Nephron (organoid): ENCODE measurements at regions not wholly inside any gene's neighbourhood (a gene's known extent, or its start where the extent isn't known, plus 50 kb on each side); places are given as distances from the start of the nearest gene placed in this dataset.

Experiments used
- H3K27ac Mint-ChIP-seq, 3 experiments: 2 replicates each; pipeline ENCODE4 v1.8.0; 2020; ENCODE audit warnings: mixed read lengths in 3 of 3, mild to moderate bottlenecking in 2 of 3, moderate library complexity in 1 of 3
- H3K27me3 Mint-ChIP-seq: 2 replicates; pipeline ENCODE4 v1.8.0; 2021; ENCODE audit warnings: low read depth, mild to moderate bottlenecking, moderate library complexity, mixed read lengths
- H3K36me3 Mint-ChIP-seq: 2 replicates; pipeline ENCODE4 v1.8.0; 2020; ENCODE audit warnings: low read depth, mixed read lengths
- H3K4me1 Mint-ChIP-seq: 2 replicates; pipeline ENCODE4 v1.8.0; 2020; ENCODE audit warnings: mixed read lengths
- H3K4me3 Mint-ChIP-seq, 3 experiments: 2 replicates each; pipeline ENCODE4 v1.8.0; 2020; ENCODE audit warnings: mild to moderate bottlenecking in 3 of 3, mixed read lengths in 3 of 3, moderate library complexity in 2 of 3
- H3K9me3 Mint-ChIP-seq: 2 replicates; pipeline ENCODE4 v1.8.0; 2020; ENCODE audit warnings: mixed read lengths
- TF ChIP-seq, protein P1 (sequence below), 3 experiments: fragments of 200-600 bp; sonication (generic); IDR thresholded peaks; one replicate each; pipeline ENCODE4 v1.5.0; 2021; ENCODE audit warnings: antibody characterized with exemption in 3 of 3; ENCODE audit not compliant: unreplicated experiment in 3 of 3

- Mint-ChIP-seq H3K27me3 (no peaks in the 10 kb centered on the region), H3K4me3 (no peak overlapping the region), H3K4me1 (peaks cover 22% of the 10 kb centered on the region), H3K36me3 (no peaks in the 10 kb centered on the region), H3K27ac (peak overlapping the region in 2 of 3 experiments; percentile 6 to 21), H3K9me3 (no peaks in the 10 kb centered on the region)
- TF ChIP-seq, protein P1, sequence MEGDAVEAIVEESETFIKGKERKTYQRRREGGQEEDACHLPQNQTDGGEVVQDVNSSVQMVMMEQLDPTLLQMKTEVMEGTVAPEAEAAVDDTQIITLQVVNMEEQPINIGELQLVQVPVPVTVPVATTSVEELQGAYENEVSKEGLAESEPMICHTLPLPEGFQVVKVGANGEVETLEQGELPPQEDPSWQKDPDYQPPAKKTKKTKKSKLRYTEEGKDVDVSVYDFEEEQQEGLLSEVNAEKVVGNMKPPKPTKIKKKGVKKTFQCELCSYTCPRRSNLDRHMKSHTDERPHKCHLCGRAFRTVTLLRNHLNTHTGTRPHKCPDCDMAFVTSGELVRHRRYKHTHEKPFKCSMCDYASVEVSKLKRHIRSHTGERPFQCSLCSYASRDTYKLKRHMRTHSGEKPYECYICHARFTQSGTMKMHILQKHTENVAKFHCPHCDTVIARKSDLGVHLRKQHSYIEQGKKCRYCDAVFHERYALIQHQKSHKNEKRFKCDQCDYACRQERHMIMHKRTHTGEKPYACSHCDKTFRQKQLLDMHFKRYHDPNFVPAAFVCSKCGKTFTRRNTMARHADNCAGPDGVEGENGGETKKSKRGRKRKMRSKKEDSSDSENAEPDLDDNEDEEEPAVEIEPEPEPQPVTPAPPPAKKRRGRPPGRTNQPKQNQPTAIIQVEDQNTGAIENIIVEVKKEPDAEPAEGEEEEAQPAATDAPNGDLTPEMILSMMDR (IDR thresholded peaks at IDR 0.05; ENCODE audit: unreplicated experiment in 3 of 3), result no peak
These were observed 350.3 kb upstream of the CCDC196 start for GRCh38 chr14:66135831-66136230.

DNA sequence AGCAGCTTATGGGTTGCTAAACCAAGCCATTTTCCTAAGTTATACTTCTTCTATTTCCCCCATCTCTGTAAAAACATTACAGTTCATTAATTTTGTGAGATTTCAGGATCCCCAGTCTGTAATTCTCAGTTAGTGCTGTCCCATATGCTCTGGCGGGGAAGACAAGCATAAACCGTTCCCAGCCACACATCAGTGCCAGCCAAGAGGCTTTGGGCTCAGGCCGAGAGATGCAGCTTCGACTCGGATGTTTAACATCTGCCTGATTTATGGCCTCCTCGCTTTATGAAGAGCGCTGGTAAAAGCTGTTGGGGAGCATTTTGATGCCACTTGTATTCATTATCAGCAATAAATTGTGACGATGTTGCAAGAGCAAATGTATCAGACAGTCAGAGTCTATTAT, 349.1 kb upstream of the CCDC196 start:
- no peaks in the 10 kb centered on the region for H3K36me3 Mint-ChIP-seq

GRCh38 chr14:66139432-66139831, 346.7 kb upstream of the CCDC196 start:
- Mint-ChIP-seq H3K9me3 (peaks cover 7% of the 10 kb centered on the region), H3K4me3 (no peak overlapping the region), H3K36me3 (no peaks in the 10 kb centered on the region), H3K27ac (no peak overlapping the region), H3K27me3 (no peaks in the 10 kb centered on the region), H3K4me1 (peaks cover 17% of the 10 kb centered on the region)
- TF ChIP-seq, protein P1 (IDR thresholded peaks at IDR 0.05; ENCODE audit: unreplicated experiment in 3 of 3), result no peak

More for the DNA sequence above, 349.1 kb upstream of the CCDC196 start:
- Mint-ChIP-seq H3K27ac (peak overlapping the region in 1 of 3 experiments; percentile 26), H3K4me1 (peaks cover 22% of the 10 kb centered on the region), H3K9me3 (no peaks in the 10 kb centered on the region), H3K4me3 (no peak overlapping the region), H3K27me3 (no peaks in the 10 kb centered on the region)
- TF ChIP-seq, protein P1 (IDR thresholded peaks at IDR 0.05; ENCODE audit: unreplicated experiment in 3 of 3), result no peak

DNA sequence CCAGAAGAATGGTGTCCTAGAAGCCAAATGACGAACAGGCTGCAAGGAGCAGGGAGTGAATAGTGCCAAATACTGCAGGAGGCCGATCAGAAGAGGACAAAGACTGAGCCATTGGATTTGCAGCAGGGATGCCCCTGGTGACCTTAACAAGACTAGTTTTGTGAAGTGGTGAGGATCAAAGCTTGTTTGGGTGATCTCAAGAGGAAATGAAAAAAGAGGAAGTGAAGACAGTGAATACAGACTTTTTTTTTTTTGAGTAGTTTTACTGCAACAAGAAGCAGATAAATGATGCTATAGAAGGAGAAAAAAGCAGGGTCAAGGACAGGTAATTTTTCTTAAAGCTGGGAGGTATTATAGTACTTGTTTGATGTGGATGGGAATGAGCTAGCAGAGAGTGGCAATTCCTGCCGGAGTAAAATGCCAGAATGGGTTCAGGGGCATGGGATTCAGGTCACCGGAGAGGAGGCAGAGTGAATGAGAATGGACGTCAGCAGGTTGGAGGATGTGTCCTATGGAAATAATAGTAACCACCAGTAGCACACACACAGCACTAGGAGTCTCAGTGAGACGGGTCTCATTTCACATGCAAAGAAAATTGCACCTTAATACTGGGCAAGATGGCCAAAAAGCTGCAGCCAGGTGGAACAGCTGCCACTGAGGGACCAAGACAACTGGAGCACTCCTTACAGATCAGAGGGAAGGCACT, 345.8 kb upstream of the CCDC196 start:
- no peaks in the 10 kb centered on the region for H3K36me3 Mint-ChIP-seq
- no peak overlapping the region for H3K4me3 Mint-ChIP-seq
- H3K4me1 Mint-ChIP-seq, result peaks cover 11% of the 10 kb centered on the region
- no peak overlapping the region for H3K27ac Mint-ChIP-seq
- H3K27me3 Mint-ChIP-seq, result no peaks in the 10 kb centered on the region
- H3K9me3 Mint-ChIP-seq, result peaks cover 12% of the 10 kb centered on the region
- TF ChIP-seq, protein P1 (IDR thresholded peaks at IDR 0.05; ENCODE audit: unreplicated experiment in 3 of 3), result no peak

DNA sequence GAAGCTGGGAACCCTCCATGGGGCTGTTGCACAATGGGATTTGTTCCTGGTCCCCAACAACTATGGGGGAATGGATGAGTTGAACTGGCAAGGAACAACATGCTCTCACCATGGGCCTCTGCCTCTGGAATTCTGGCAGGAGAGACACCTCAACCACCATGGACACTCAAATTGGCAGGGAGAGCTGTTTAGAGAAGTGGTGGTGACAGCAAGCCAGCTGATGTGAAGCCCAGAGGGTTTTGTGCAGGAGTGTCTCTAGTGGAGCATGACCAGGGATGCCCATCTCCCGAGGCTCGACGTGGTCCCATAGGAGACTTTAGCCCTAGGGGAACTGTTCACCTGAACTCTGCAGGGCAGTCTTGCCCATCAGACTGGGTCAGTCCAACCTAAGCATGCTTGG, 345.2 kb upstream of the CCDC196 start:
- no peak overlapping the region for H3K4me3 Mint-ChIP-seq
- no peaks in the 10 kb centered on the region for H3K36me3 Mint-ChIP-seq
- TF ChIP-seq, protein P1 (IDR thresholded peaks at IDR 0.05; ENCODE audit: unreplicated experiment in 3 of 3), result no peak
- H3K27ac Mint-ChIP-seq, result no peak overlapping the region
- peaks cover 12% of the 10 kb centered on the region for H3K9me3 Mint-ChIP-seq
- peaks cover 6% of the 10 kb centered on the region for H3K4me1 Mint-ChIP-seq
- H3K27me3 Mint-ChIP-seq, result no peaks in the 10 kb centered on the region

DNA sequence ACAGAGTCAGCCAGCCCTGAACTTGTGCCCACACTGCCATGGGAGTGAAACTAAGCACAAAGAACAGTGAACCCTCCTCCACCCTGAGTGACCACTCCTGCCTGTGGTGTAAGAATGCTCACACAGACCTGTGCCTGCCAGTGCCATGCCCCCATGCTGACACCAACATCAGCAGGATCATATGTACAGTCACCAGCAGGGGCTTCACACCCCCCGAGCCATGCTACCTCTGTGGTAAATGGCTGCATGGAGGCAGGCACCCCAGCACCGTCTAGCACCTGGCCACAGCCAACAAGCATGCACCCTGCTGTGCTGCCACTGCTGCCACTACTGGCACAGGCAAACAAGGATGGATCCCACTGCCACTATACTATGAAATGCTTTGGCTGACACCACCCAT, 344.4 kb upstream of the CCDC196 start:
- Mint-ChIP-seq H3K4me3 (no peak overlapping the region), H3K27ac (no peak overlapping the region), H3K9me3 (peaks cover 20% of the 10 kb centered on the region), H3K36me3 (no peaks in the 10 kb centered on the region), H3K4me1 (peaks cover 5% of the 10 kb centered on the region), H3K27me3 (no peaks in the 10 kb centered on the region)
- TF ChIP-seq, protein P1 (IDR thresholded peaks at IDR 0.05; ENCODE audit: unreplicated experiment in 3 of 3), result no peak
